ENCODE measurements at regions not wholly inside any gene's neighbourhood (a gene's known extent, or its start where the extent isn't known, plus 50 kb on each side); places are given as distances from the start of the nearest gene placed in this dataset.

- no peaks in the 10 kb centered on the region for H3K36me3 ChIP-seq (ENCODE audit: control insufficient read depth, insufficient read depth, low read length)
- no peak for TF ChIP-seq CTCF (IDR thresholded peaks at IDR 0.05; ENCODE audit: insufficient read depth, low read depth, low read length)
- ChIA-PET CTCF (no interaction called here), POLR2A (no interaction called here)
- H3K27me3 ChIP-seq (ENCODE audit: control insufficient read depth, insufficient read depth, low read length) = no peaks in the 10 kb centered on the region
- no peak overlapping the region for H3K4me3 ChIP-seq (ENCODE audit: low read depth, low read length)
- DNase-seq (ENCODE audit: low read depth) = no peak
Measured at GRCh38 chr5:129345213-129345924, 114.7 kb upstream of the ADAMTS19 start.

DNA sequence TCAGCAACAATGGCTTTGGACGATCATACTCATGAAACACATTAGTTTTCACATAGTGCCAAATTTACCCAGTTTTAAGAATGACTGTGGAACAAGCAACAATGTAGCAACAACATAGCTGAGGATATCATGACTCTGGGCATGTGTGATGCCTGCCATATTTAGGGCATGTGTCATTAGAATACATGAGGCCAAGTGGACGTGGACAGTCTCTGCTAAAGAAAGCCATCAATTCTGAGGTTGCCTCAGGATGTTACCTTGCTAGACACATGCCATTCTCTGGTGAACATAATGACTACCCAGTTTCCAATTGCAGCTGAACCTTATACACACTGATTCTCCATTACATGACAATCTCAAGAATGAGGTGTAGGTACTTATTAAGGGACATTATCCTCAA, 103.3 kb upstream of the ADAMTS19 start:
- no peak for TF ChIP-seq CTCF (IDR thresholded peaks at IDR 0.05; ENCODE audit: insufficient read depth, low read depth, low read length)
- CTCF ChIA-PET = no interaction called here
- DNase-seq (ENCODE audit: low read depth) = no peak

GRCh38 chr5:129358069-129358468, 102.0 kb upstream of the ADAMTS19 start:
- no peak for TF ChIP-seq CTCF (IDR thresholded peaks at IDR 0.05; ENCODE audit: insufficient read depth, low read depth, low read length)
- DNase-seq (ENCODE audit: low read depth) = no peak
- POLR2A ChIA-PET = no interaction called here
- Histone ChIP-seq H3K36me3 (ENCODE audit: control insufficient read depth, insufficient read depth, low read length) (no peaks in the 10 kb centered on the region), H3K4me3 (ENCODE audit: low read depth, low read length) (no peak overlapping the region), H3K27me3 (ENCODE audit: control insufficient read depth, insufficient read depth, low read length) (no peaks in the 10 kb centered on the region)
- CTCF ChIA-PET = no interaction called here

More for the DNA sequence above, 103.3 kb upstream of the ADAMTS19 start:
- POLR2A ChIA-PET = no interaction called here
- H3K4me3 ChIP-seq (ENCODE audit: low read depth, low read length) = no peak overlapping the region
- H3K27me3 ChIP-seq (ENCODE audit: control insufficient read depth, insufficient read depth, low read length) = no peaks in the 10 kb centered on the region
- no peaks in the 10 kb centered on the region for H3K36me3 ChIP-seq (ENCODE audit: control insufficient read depth, insufficient read depth, low read length)

GRCh38 chr5:129359450-129359849, 100.6 kb upstream of the ADAMTS19 start:
- ChIA-PET CTCF (no interaction called here), POLR2A (no interaction called here)
- Histone ChIP-seq H3K4me3 (ENCODE audit: low read depth, low read length) (no peak overlapping the region), H3K27me3 (ENCODE audit: control insufficient read depth, insufficient read depth, low read length) (no peaks in the 10 kb centered on the region), H3K36me3 (ENCODE audit: control insufficient read depth, insufficient read depth, low read length) (no peaks in the 10 kb centered on the region)
- no peak for TF ChIP-seq CTCF (IDR thresholded peaks at IDR 0.05; ENCODE audit: insufficient read depth, low read depth, low read length)
- no peak for DNase-seq (ENCODE audit: low read depth)

- no peaks in the 10 kb centered on the region for H3K36me3 ChIP-seq (ENCODE audit: control insufficient read depth, insufficient read depth, low read length)
- TF ChIP-seq CTCF (IDR thresholded peaks at IDR 0.05; ENCODE audit: insufficient read depth, low read depth, low read length) = peak; percentile 35
- H3K4me3 ChIP-seq (ENCODE audit: low read depth, low read length) = no peak overlapping the region
- ChIA-PET POLR2A (no interaction called here), CTCF (interaction anchor here (2.0 kb wide), 1 partner anchor 65 kb away, joined by 4 read pairs; no protein-coding TSS in a partner anchor)
- H3K27me3 ChIP-seq (ENCODE audit: control insufficient read depth, insufficient read depth, low read length) = no peaks in the 10 kb centered on the region
- no peak for DNase-seq (ENCODE audit: low read depth)
Measured at GRCh38 chr5:129361441-129362025, 98.6 kb upstream of the ADAMTS19 start.

Measured in BJ (cell line).